B cell (primary cell): ENCODE measurements at regions not wholly inside any gene's neighbourhood (a gene's known extent, or its start where the extent isn't known, plus 50 kb on each side); places are given as distances from the start of the nearest gene placed in this dataset.

Source experiments
- ATAC-seq: fragments of 200-7000 bp; cut with Tn5 transposase; one replicate; pipeline ENCODE4 v1.10.0; 2021; ENCODE audit warnings: low read depth, mild to moderate bottlenecking, moderate number of reproducible peaks, moderate library complexity
- CTCF ChIA-PET: fragments of 350-600 bp; sonication (Branson Sonifier 250); formaldehyde crosslinking; loops from one replicate; lab custom pipeline; 2021; ENCODE audit warnings: antibody characterized with exemption, inconsistent platforms; lab: Charles Lee
- POLR2A ChIA-PET: fragments of 350-600 bp; sonication (Branson Sonifier 250); formaldehyde crosslinking; loops from one replicate; lab custom pipeline; 2021; ENCODE audit warnings: antibody characterized with exemption; lab: Charles Lee
- DNase-seq: peaks from one replicate; pipeline ENCODE4 v3.0.0; 2013
- H2AFZ ChIP-seq: 2 replicates; pipeline ENCODE4 v1.6.1; 2012; ENCODE audit warnings: mild to moderate bottlenecking, low read depth, low read length; ENCODE audit not compliant: insufficient read depth, poor library complexity, severe bottlenecking
- H3K27ac ChIP-seq, 2 donors: 1 replicate in 1 of 2; 2 replicates in 1 of 2; pipeline ENCODE4 v1.5.1; 2012 to 2013; ENCODE audit warnings: low read length in 2 of 2, mild to moderate bottlenecking in 2 of 2, moderate library complexity in 1 of 2
- H3K27me3 ChIP-seq, 4 experiments: fragments of 200-600 bp in 1 of 4; sonication (generic) in 1 of 4; replicated peaks in 1 of 4; 1 replicate in 2 of 4; 2 replicates in 2 of 4; pipeline versions ENCODE4 v1.6.1 to v1.7.0; 2013 to 2016; ENCODE audit warnings: low read length in 3 of 4, mild to moderate bottlenecking in 2 of 4, mixed read lengths in 1 of 4, moderate library complexity in 1 of 4; ENCODE audit not compliant: insufficient read depth in 4 of 4, control insufficient read depth in 3 of 4; ENCODE audit errors: control extremely low read depth in 1 of 4
- H3K36me3 ChIP-seq, 2 experiments: replicated peaks in 1 of 2; 1 replicate in 1 of 2; 2 replicates in 1 of 2; pipeline versions ENCODE4 v1.6.1 to v1.7.1; 2013; ENCODE audit warnings: low read length in 1 of 2; ENCODE audit not compliant: insufficient read depth in 2 of 2, control insufficient read depth in 1 of 2; ENCODE audit errors: control extremely low read depth in 1 of 2, extremely low read depth in 1 of 2
- H3K4me1 ChIP-seq, 2 donors: fragments of 200-600 bp in 1 of 2; sonication (generic) in 1 of 2; 1 replicate in 1 of 2; 2 replicates in 1 of 2; pipeline versions ENCODE4 v1.5.1 to v1.6.1; 2013 to 2017; ENCODE audit warnings: low read length in 2 of 2; ENCODE audit not compliant: control insufficient read depth in 2 of 2, insufficient read depth in 2 of 2
- H3K4me2 ChIP-seq: replicated peaks from 2 replicates; pipeline ENCODE3; 2012; ENCODE audit warnings: mild to moderate bottlenecking, low read depth, low read length; ENCODE audit not compliant: poor library complexity, severe bottlenecking
- H3K4me3 ChIP-seq, 5 experiments: fragments of 200-600 bp in 1 of 5; sonication (generic) in 1 of 5; 1 replicate in 3 of 5; 2 replicates in 2 of 5; pipeline versions ENCODE4 v1.5.1 to v1.7.0; 2011 to 2016; ENCODE audit warnings: low read length in 4 of 5, mild to moderate bottlenecking in 4 of 5, low read depth in 2 of 5, control low read depth in 1 of 5, moderate library complexity in 1 of 5; ENCODE audit not compliant: insufficient read depth in 1 of 5; ENCODE audit errors: control extremely low read depth in 1 of 5, extremely low read depth in 1 of 5
- H3K79me2 ChIP-seq: fragments of 200-600 bp; sonication (generic); one replicate; pipeline ENCODE4 v1.6.0; 2016; ENCODE audit warnings: low read length; ENCODE audit not compliant: control insufficient read depth, insufficient read depth
- H3K9ac ChIP-seq: fragments of 200-600 bp; sonication (generic); 2 replicates; pipeline ENCODE4 v1.6.1; 2017; ENCODE audit warnings: mild to moderate bottlenecking, low read length, moderate library complexity
- H3K9me3 ChIP-seq, 3 donors: one replicate each; pipeline versions ENCODE4 v1.6.1 to v1.7.1; 2013; ENCODE audit warnings: low read length in 2 of 3; ENCODE audit not compliant: control insufficient read depth in 2 of 3, insufficient read depth in 1 of 3; ENCODE audit errors: control extremely low read depth in 1 of 3
- H4K20me1 ChIP-seq: 2 replicates; pipeline ENCODE4 v1.6.0; 2012; ENCODE audit warnings: mild to moderate bottlenecking, low read length; ENCODE audit not compliant: insufficient read depth, control insufficient read depth, poor library complexity, severe bottlenecking
- H3K27ac Mint-ChIP-seq: one replicate; pipeline ENCODE4 v1.8.0; 2021; ENCODE audit warnings: mixed read lengths
- H3K27me3 Mint-ChIP-seq: one replicate; pipeline ENCODE4 v1.8.0; 2021; ENCODE audit warnings: mixed read lengths
- H3K4me1 Mint-ChIP-seq: one replicate; pipeline ENCODE4 v1.8.0; 2021; ENCODE audit warnings: mixed read lengths
- H3K4me3 Mint-ChIP-seq: one replicate; pipeline ENCODE4 v1.8.0; 2021; ENCODE audit warnings: mixed read lengths
- H3K9me3 Mint-ChIP-seq: one replicate; pipeline ENCODE4 v1.8.0; 2022; ENCODE audit warnings: mixed read lengths; ENCODE audit not compliant: insufficient read depth
- CTCF ChIP-seq: fragments of 200-600 bp; IDR thresholded peaks from one replicate; pipeline ENCODE4 v1.8.0; 2022; ENCODE audit warnings: antibody characterized with exemption, mild to moderate bottlenecking
- EZH2 ChIP-seq: IDR thresholded peaks from 2 replicates; pipeline ENCODE4 v1.6.1; 2012; ENCODE audit warnings: borderline replicate concordance, low read depth, mild to moderate bottlenecking, moderate library complexity, low read length; ENCODE audit not compliant: insufficient read depth, poor library complexity, severe bottlenecking
- WGBS: methylation state at CpG from one replicate; pipeline ENCODE4 v1.1.5; 2013; ENCODE audit warnings: missing lambda C conversion rate; ENCODE audit not compliant: insufficient coverage; 5-methylcytosine and 5-hydroxymethylcytosine counted together
- intact Hi-C: fragments of 100-400 bp; cut with micrococcal nuclease; formaldehyde crosslinking; loops from one replicate; pipeline ENCODE4 v1.10.0; 2022

GRCh38 chr6:108781419-108782100, 66.7 kb upstream of the ARMC2 start:
- intact Hi-C loops = loop anchor here (1.0 to 5.0 kb wide), 6 partner anchors 54 to 601 kb away; partner anchors contain the start of gene CD164
- no peaks in the 10 kb centered on the region for H3K36me3 ChIP-seq
- H3K27ac ChIP-seq = no peak overlapping the region
- peak overlapping the region; percentile 79 for H2AFZ ChIP-seq
- H3K4me1 Mint-ChIP-seq = peaks cover 25% of the 10 kb centered on the region
- TF ChIP-seq EZH2 (no peak), CTCF (no peak)
- CTCF ChIA-PET = interaction anchor here (0.7 to 4.2 kb wide), 7 partner anchors 54 to 292 kb away, joined by 5 to 80 read pairs (median 8); no protein-coding TSS in a partner anchor
- peak overlapping the region; percentile 69 for H3K9ac ChIP-seq
- H3K4me2 ChIP-seq = peak overlapping the region; percentile 80
- peak; percentile 33 for DNase-seq
- POLR2A ChIA-PET = no interaction called here
- no peaks in the 10 kb centered on the region for H3K79me2 ChIP-seq
- H3K4me3 Mint-ChIP-seq = peak overlapping the region; percentile 81
- 94% methylated on average over 4 of the region's 13 CpGs for WGBS
- H3K4me3 ChIP-seq = peak overlapping the region in 4 of 5 experiments; percentile 43 to 78 (median 54)
- H3K9me3 ChIP-seq = no peaks in the 10 kb centered on the region
- peaks cover 23 to 31% of the 10 kb centered on the region in 2 donors for H3K4me1 ChIP-seq
- peaks cover 27% of the 10 kb centered on the region for H3K27me3 Mint-ChIP-seq
- ATAC-seq = no peak
- H3K9me3 Mint-ChIP-seq = no peaks in the 10 kb centered on the region
- H4K20me1 ChIP-seq = no peaks in the 10 kb centered on the region
- no peak overlapping the region for H3K27ac Mint-ChIP-seq
- H3K27me3 ChIP-seq = peaks cover 0 to 20% (median 8%) of the 10 kb centered on the region in 4 experiments
